K562 (cell line): ENCODE measurements at regions not wholly inside any gene's neighbourhood (a gene's known extent, or its start where the extent isn't known, plus 50 kb on each side); places are given as distances from the start of the nearest gene placed in this dataset.
A peak's percentile ranks its signal among the peaks of the same experiment; 100 is the strongest.

Experiments used
- ATAC-seq: fragments of 200-7000 bp; cut with Tn5 transposase; 3 replicates; pipeline ENCODE4 v1.9.1; 2020; ENCODE audit warnings: moderate library complexity
- BruUV-seq: library from RNA; stranded (reverse); fragments of 400-500 nt; replicated peaks from 2 replicates; lab custom pipeline; 2021; lab: Mats Ljungman, UMichigan
- CTCF ChIA-PET: fragments of 300-600 bp; formaldehyde crosslinking; extraction: SDS; loops from one replicate; lab custom pipeline; 2021; ENCODE audit warnings: low intra/inter-chr PET ratio; lab: Yijun Ruan, JAX
- POLR2A ChIA-PET: fragments of 300-600, 350-650 bp; sonication (Branson Sonifier 250); formaldehyde crosslinking; extraction: SDS; loops from one replicate; lab custom pipeline; 2021; ENCODE audit warnings: antibody characterized with exemption, inconsistent platforms; lab: Yijun Ruan, JAX
- DNase-seq, 4 experiments: peaks; one replicate each; pipeline versions ENCODE4 v3.0.0 to v3.0.0-alpha.2; 2011 to 2018; ENCODE audit warnings: low spot score in 3 of 4, mixed read lengths in 3 of 4; ENCODE audit errors: extremely low read depth in 1 of 4
- FAIRE-seq: peaks from 2 replicates; lab custom pipeline; 2011; peaks lifted over from hg19 to GRCh38; lab: Jason Lieb, UNC
- H2AFZ ChIP-seq: 2 replicates; pipeline ENCODE4 v1.6.0; 2011; ENCODE audit warnings: low read depth, low read length, control low read depth, inconsistent platforms
- H3K27ac ChIP-seq: fragments of 200-600 bp; 3 replicates; pipeline ENCODE4 v1.8.0; 2011; ENCODE audit warnings: low read depth, mild to moderate bottlenecking, control low read depth, inconsistent platforms, low read length, moderate library complexity, mixed read lengths; ENCODE audit errors: extremely low read depth
- H3K27me3 ChIP-seq, 2 experiments: fragments of 300-600 bp in 1 of 2; 2 replicates in 1 of 2; 3 replicates in 1 of 2; pipeline versions ENCODE4 v1.6.0 to v1.8.0; 2011; ENCODE audit warnings: inconsistent platforms in 2 of 2, low read length in 2 of 2, mild to moderate bottlenecking in 1 of 2, mixed read lengths in 1 of 2, moderate library complexity in 1 of 2; ENCODE audit not compliant: control insufficient read depth in 2 of 2, insufficient read depth in 2 of 2
- H3K36me3 ChIP-seq: fragments of 300-600 bp; 3 replicates; pipeline ENCODE4 v1.8.0; 2011; ENCODE audit warnings: mild to moderate bottlenecking, low read length, inconsistent platforms; ENCODE audit not compliant: control insufficient read depth, insufficient read depth
- H3K4me1 ChIP-seq, 2 experiments: fragments of 200-600 bp in 1 of 2; replicated peaks in 1 of 2; 2 replicates in 1 of 2; 3 replicates in 1 of 2; pipeline versions ENCODE4 v1.5.1 to v1.8.0; 2011; ENCODE audit warnings: inconsistent platforms in 2 of 2, low read length in 2 of 2, mild to moderate bottlenecking in 1 of 2, mixed read lengths in 1 of 2, moderate library complexity in 1 of 2; ENCODE audit not compliant: control insufficient read depth in 2 of 2, insufficient read depth in 2 of 2
- H3K4me2 ChIP-seq: 2 replicates; pipeline ENCODE4 v1.6.1; 2011; ENCODE audit warnings: low read length, control low read depth, inconsistent platforms, mixed read lengths; ENCODE audit not compliant: insufficient read depth
- H3K4me3 ChIP-seq: fragments of 200-600 bp; sonication (generic), shearing (Covaris generic); 2 replicates; pipeline ENCODE4 v1.5.1; 2016; ENCODE audit warnings: control low read depth, inconsistent platforms
- H3K79me2 ChIP-seq: fragments of 200-600 bp; 3 replicates; pipeline ENCODE4 v1.8.0; 2011; ENCODE audit warnings: low read length, inconsistent platforms; ENCODE audit not compliant: control insufficient read depth, insufficient read depth
- H3K9ac ChIP-seq, 2 experiments: 2 replicates each; pipeline versions ENCODE4 v1.6.0 to v1.6.1; 2011; ENCODE audit warnings: low read depth in 2 of 2, low read length in 2 of 2, control low read depth in 1 of 2, inconsistent platforms in 1 of 2, mild to moderate bottlenecking in 1 of 2, mixed read lengths in 1 of 2; ENCODE audit not compliant: insufficient read depth in 1 of 2
- H3K9me1 ChIP-seq: one replicate; pipeline ENCODE4 v1.6.0; 2011; ENCODE audit warnings: inconsistent platforms, mild to moderate bottlenecking, low read length, moderate library complexity; ENCODE audit not compliant: control insufficient read depth, insufficient read depth
- H3K9me3 ChIP-seq: replicated peaks from 2 replicates; pipeline ENCODE4 v1.5.1; 2011; ENCODE audit warnings: low read depth, low read length, inconsistent platforms; ENCODE audit not compliant: control insufficient read depth, insufficient read depth
- H4K20me1 ChIP-seq: replicated peaks from 2 replicates; pipeline ENCODE4 v1.6.1; 2011; ENCODE audit warnings: low read length, inconsistent platforms, mixed read lengths; ENCODE audit not compliant: control insufficient read depth, insufficient read depth
- BCOR ChIP-seq: fragments of 450-650 bp; IDR thresholded peaks from 2 replicates; pipeline ENCODE4 v1.6.1; 2016
- C11orf30 ChIP-seq: fragments of 450-650 bp; IDR thresholded peaks from 2 replicates; pipeline ENCODE4 v1.6.1; 2016; ENCODE audit warnings: low read depth, mild to moderate bottlenecking
- RBBP5 ChIP-seq: fragments of 200-600 bp; sonication (generic); IDR thresholded peaks from 2 replicates; pipeline ENCODE4 v1.6.1; 2012; ENCODE audit warnings: borderline replicate concordance, mild to moderate bottlenecking, low read length, control low read depth, inconsistent platforms; ENCODE audit not compliant: insufficient read depth, poor library complexity, severe bottlenecking
- SOX6 ChIP-seq: fragments of 450-650 bp; IDR thresholded peaks from 2 replicates; pipeline ENCODE4 v1.6.1; 2014; ENCODE audit warnings: mild to moderate bottlenecking
- ZBTB1 ChIP-seq: sonication (generic); formaldehyde crosslinking; IDR thresholded peaks from 2 replicates; pipeline ENCODE4 v1.8.1; 2023; ENCODE audit warnings: missing genetic modification reagents, low read depth, mild to moderate bottlenecking, borderline replicate concordance
- ZNF134 ChIP-seq: fragments of 250-450 bp; sonication (Bioruptor Pico); conservative IDR thresholded peaks from 2 replicates; pipeline ENCODE4 v1.4.0; 2020
- ZNF316 ChIP-seq: fragments of 450-650 bp; IDR thresholded peaks from 2 replicates; pipeline ENCODE4 v1.6.1; 2016
- ZNF445 ChIP-seq: fragments of 250-450 bp; sonication (Bioruptor Pico); IDR thresholded peaks from 2 replicates; pipeline ENCODE4 v1.4.0; 2020; ENCODE audit warnings: low read depth, mild to moderate bottlenecking, moderate library complexity
- ZNF639 ChIP-seq, 2 experiments: fragments of 200-800 bp in 1 of 2; sonication (Bioruptor generic) in 1 of 2; sonication (generic) in 1 of 2; formaldehyde crosslinking in 1 of 2; IDR thresholded peaks in 1 of 2; conservative IDR thresholded peaks in 1 of 2; 2 replicates each; pipeline versions ENCODE4 v1.5.0 to v1.6.1; 2016 to 2020; ENCODE audit warnings: missing compliant biosample characterization in 1 of 2, missing genetic modification characterization in 1 of 2, missing genetic modification reagents in 1 of 2
- ZSCAN29 ChIP-seq: fragments of 450-650 bp; IDR thresholded peaks from 2 replicates; pipeline ENCODE4 v1.6.1; 2017
- WGBS: fragments of 100-300 bp; shearing (Covaris generic); methylation state at CpG from one replicate; pipeline ENCODE4 v1.1.6; 2016; ENCODE audit warnings: low coverage, mixed read lengths; ENCODE audit not compliant: insufficient coverage; ENCODE audit errors: missing lambda C conversion rate; 5-methylcytosine and 5-hydroxymethylcytosine counted together
- in situ Hi-C: fragments of 300-500 bp; cut with MboI; formaldehyde crosslinking; loops from 4 replicates; pipeline ENCODE4 v1.15.0; 2018; ENCODE audit warnings: inconsistent platforms, mixed read lengths
- intact Hi-C: fragments of 100-400 bp; cut with micrococcal nuclease; formaldehyde crosslinking; loops from 2 replicates; pipeline ENCODE4 v1.14.2; 2022
- TF ChIP-seq, protein P1 (sequence below): fragments of 450-650 bp; IDR thresholded peaks from 2 replicates; pipeline ENCODE4 v1.6.1; 2016; ENCODE audit warnings: mild to moderate bottlenecking
- TF ChIP-seq, protein P2 (sequence below), 2 experiments: fragments of 450-650 bp; IDR thresholded peaks; 2 replicates each; pipeline ENCODE4 v1.6.1; 2016

- Histone ChIP-seq H3K9me1 (no peaks in the 10 kb centered on the region), H3K36me3 (no peaks in the 10 kb centered on the region), H3K4me3 (no peak overlapping the region), H3K79me2 (no peaks in the 10 kb centered on the region), H3K4me2 (no peak overlapping the region), H3K9ac (no peak overlapping the region), H2AFZ (no peak overlapping the region), H3K27me3 (no peaks in the 10 kb centered on the region; a peak in 1 of 5 replicates), H3K4me1 (no peaks in the 10 kb centered on the region), H4K20me1 (peaks cover 3% of the 10 kb centered on the region; the same call in 1 of the 2 replicates), H3K9me3 (no peaks in the 10 kb centered on the region), H3K27ac (no peak overlapping the region)
- in situ Hi-C loops (no loop called here), intact Hi-C loops (no loop called here)
- ChIA-PET CTCF (no interaction called here), POLR2A (no interaction called here)
- DNase-seq, result no peak
- FAIRE-seq, result no peak
- ATAC-seq, result no peak
- no peak for TF ChIP-seq ZBTB1 (CRISPR knock-in tag)
- no peak for TF ChIP-seq SOX6
- TF ChIP-seq ZNF445 (CRISPR knock-in tag), result no peak
- BruUV-seq, result no TSS peak
- WGBS, result 2% methylated on average over 3 of the region's 3 CpGs
These were observed 133.0 kb upstream of the TMCC3 start for GRCh38 chr12:94783343-94783742.

GRCh38 chr12:94781835-94782234 is 131.5 kb upstream of the TMCC3 start:
- H3K27me3 ChIP-seq, result peaks cover 0 to 4% of the 10 kb centered on the region in 2 experiments; a peak in 2 of 5 replicates
- ATAC-seq (no peak), FAIRE-seq (no peak), DNase-seq (no peak)
- ChIA-PET POLR2A (no interaction called here), CTCF (no interaction called here)
- no peak overlapping the region for H2AFZ ChIP-seq
- no peaks in the 10 kb centered on the region for H3K9me1 ChIP-seq
- no peak overlapping the region for H3K4me2 ChIP-seq
- no peaks in the 10 kb centered on the region for H3K79me2 ChIP-seq
- peaks cover 3% of the 10 kb centered on the region; the same call in 1 of the 2 replicates for H4K20me1 ChIP-seq
- WGBS, result 0% methylated on average over 2 of the region's 2 CpGs
- no peak overlapping the region for H3K27ac ChIP-seq
- H3K9ac ChIP-seq, result no peak overlapping the region
- H3K4me1 ChIP-seq, result no peaks in the 10 kb centered on the region
- no peaks in the 10 kb centered on the region for H3K9me3 ChIP-seq
- in situ Hi-C loops, result no loop called here
- no TSS peak for BruUV-seq
- no peaks in the 10 kb centered on the region for H3K36me3 ChIP-seq
- intact Hi-C loops, result no loop called here
- no peak overlapping the region for H3K4me3 ChIP-seq
- TF ChIP-seq C11orf30 (no peak), RBBP5 (no peak), ZNF639 (CRISPR knock-in tag; conservative IDR thresholded peaks at IDR 0.05 in 1 of 2, IDR thresholded peaks at IDR 0.05 in 1 of 2) (no peak), ZNF316 (peak; percentile 64), ZSCAN29 (no peak), BCOR (no peak), ZNF134 (CRISPR knock-in tag) (no peak)
- TF ChIP-seq, protein P1, sequence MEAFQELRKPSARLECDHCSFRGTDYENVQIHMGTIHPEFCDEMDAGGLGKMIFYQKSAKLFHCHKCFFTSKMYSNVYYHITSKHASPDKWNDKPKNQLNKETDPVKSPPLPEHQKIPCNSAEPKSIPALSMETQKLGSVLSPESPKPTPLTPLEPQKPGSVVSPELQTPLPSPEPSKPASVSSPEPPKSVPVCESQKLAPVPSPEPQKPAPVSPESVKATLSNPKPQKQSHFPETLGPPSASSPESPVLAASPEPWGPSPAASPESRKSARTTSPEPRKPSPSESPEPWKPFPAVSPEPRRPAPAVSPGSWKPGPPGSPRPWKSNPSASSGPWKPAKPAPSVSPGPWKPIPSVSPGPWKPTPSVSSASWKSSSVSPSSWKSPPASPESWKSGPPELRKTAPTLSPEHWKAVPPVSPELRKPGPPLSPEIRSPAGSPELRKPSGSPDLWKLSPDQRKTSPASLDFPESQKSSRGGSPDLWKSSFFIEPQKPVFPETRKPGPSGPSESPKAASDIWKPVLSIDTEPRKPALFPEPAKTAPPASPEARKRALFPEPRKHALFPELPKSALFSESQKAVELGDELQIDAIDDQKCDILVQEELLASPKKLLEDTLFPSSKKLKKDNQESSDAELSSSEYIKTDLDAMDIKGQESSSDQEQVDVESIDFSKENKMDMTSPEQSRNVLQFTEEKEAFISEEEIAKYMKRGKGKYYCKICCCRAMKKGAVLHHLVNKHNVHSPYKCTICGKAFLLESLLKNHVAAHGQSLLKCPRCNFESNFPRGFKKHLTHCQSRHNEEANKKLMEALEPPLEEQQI, result no peak
- TF ChIP-seq, protein P2, sequence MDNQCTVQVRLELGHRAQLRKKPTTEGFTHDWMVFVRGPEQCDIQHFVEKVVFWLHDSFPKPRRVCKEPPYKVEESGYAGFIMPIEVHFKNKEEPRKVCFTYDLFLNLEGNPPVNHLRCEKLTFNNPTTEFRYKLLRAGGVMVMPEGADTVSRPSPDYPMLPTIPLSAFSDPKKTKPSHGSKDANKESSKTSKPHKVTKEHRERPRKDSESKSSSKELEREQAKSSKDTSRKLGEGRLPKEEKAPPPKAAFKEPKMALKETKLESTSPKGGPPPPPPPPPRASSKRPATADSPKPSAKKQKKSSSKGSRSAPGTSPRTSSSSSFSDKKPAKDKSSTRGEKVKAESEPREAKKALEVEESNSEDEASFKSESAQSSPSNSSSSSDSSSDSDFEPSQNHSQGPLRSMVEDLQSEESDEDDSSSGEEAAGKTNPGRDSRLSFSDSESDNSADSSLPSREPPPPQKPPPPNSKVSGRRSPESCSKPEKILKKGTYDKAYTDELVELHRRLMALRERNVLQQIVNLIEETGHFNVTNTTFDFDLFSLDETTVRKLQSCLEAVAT (IDR thresholded peaks at IDR 0.05), result no peak
